Prostate gland (tissue), 2 donors: ENCODE measurements at regions not wholly inside any gene's neighbourhood (a gene's known extent, or its start where the extent isn't known, plus 50 kb on each side); places are given as distances from the start of the nearest gene placed in this dataset.

ENCODE experiments used
- POLR2A ChIP-seq: fragments of 450-650 bp; IDR thresholded peaks from one replicate; pipeline ENCODE4 v1.6.1; 2016; ENCODE audit warnings: antibody characterized with exemption, mild to moderate bottlenecking
- TF ChIP-seq, protein P1 (sequence below), 4 experiments: fragments of 200-600 bp in 2 of 4; fragments of 450-650 bp in 2 of 4; sonication (generic) in 2 of 4; IDR thresholded peaks; 1 replicate in 3 of 4; 2 replicates in 1 of 4; pipeline ENCODE4 v1.5.1; 2016 to 2019; ENCODE audit warnings: antibody characterized with exemption in 4 of 4, mild to moderate bottlenecking in 2 of 4, moderate library complexity in 2 of 4

DNA sequence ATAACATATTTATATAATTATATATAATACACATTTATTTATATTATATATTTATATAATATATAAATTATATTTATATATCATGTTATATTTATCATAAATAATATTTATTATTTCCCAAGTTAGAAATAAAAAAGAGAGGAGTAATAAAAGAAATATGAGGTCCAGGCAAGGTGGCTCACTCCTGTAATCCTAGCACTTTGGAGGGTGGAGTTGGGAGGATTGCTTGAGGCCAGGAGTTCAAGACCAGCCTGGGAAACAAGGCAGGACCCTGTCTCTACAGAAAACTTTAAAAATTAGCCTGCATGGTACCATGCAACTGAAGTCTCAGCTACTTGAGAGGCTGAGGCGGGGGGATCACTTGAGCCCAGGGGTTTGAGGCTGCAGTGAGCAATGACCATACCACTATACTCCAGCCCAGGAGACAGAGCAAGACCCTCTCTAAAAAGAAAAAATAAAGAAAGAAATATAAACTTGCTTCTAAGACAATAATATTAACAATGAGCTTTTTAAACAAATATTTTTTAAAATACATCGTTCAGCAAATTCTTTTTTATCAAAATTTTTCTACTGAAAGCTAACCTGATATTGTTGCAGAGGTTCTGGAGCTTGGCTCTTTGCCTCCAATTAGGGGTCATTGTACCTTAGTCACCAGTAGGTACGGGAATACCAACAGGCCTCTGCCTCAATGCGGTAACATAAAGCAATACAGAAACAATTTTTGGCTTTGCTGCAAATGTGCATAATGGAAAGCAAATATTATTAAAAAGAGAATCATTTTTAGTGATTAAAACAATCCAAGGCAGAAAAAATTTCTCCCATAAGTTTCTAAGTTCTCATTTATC is 290.0 kb downstream of the SETD4 start:
- no peak for TF ChIP-seq POLR2A
- TF ChIP-seq, protein P1, sequence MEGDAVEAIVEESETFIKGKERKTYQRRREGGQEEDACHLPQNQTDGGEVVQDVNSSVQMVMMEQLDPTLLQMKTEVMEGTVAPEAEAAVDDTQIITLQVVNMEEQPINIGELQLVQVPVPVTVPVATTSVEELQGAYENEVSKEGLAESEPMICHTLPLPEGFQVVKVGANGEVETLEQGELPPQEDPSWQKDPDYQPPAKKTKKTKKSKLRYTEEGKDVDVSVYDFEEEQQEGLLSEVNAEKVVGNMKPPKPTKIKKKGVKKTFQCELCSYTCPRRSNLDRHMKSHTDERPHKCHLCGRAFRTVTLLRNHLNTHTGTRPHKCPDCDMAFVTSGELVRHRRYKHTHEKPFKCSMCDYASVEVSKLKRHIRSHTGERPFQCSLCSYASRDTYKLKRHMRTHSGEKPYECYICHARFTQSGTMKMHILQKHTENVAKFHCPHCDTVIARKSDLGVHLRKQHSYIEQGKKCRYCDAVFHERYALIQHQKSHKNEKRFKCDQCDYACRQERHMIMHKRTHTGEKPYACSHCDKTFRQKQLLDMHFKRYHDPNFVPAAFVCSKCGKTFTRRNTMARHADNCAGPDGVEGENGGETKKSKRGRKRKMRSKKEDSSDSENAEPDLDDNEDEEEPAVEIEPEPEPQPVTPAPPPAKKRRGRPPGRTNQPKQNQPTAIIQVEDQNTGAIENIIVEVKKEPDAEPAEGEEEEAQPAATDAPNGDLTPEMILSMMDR (IDR thresholded peaks at IDR 0.05) = no peak
